Neural progenitor cell (in vitro differentiated cells): ENCODE measurements at regions not wholly inside any gene's neighbourhood (a gene's known extent, or its start where the extent isn't known, plus 50 kb on each side); places are given as distances from the start of the nearest gene placed in this dataset.

Experiments
- EZH2 ChIP-seq: fragments of 200-600 bp; sonication (generic); IDR thresholded peaks from 2 replicates; pipeline ENCODE4 v1.6.1; 2017; ENCODE audit warnings: antibody characterized with exemption, mild to moderate bottlenecking, moderate library complexity
- EZH2phosphoT487 ChIP-seq: fragments of 200-600 bp; sonication (generic); IDR thresholded peaks from 2 replicates; pipeline ENCODE4 v1.6.1; 2017; ENCODE audit warnings: antibody characterized with exemption
- TF ChIP-seq, protein P1 (sequence below): fragments of 200-600 bp; sonication (generic); IDR thresholded peaks from 2 replicates; pipeline ENCODE4 v1.5.1; 2017; ENCODE audit warnings: antibody characterized with exemption, mild to moderate bottlenecking

DNA sequence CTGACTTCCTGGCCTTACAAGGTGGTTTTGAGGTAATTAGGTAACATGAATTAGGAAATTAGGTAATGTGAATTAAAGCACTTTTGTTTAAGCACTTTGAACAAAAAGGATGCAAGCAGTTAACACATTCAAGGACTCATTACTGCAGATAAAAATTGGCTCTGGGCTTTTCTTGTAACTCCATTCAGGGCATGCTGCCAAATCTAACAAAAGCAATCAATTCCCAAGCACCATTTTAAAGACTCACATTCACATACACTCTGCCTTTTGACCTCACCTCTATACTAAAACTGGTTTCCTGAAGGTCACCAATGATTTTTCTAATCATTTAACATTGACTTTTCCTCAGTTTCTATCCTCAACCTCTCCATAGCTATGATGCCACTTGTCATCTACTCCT, 251.2 kb upstream of the RHOBTB1 start:
- TF ChIP-seq, protein P1, sequence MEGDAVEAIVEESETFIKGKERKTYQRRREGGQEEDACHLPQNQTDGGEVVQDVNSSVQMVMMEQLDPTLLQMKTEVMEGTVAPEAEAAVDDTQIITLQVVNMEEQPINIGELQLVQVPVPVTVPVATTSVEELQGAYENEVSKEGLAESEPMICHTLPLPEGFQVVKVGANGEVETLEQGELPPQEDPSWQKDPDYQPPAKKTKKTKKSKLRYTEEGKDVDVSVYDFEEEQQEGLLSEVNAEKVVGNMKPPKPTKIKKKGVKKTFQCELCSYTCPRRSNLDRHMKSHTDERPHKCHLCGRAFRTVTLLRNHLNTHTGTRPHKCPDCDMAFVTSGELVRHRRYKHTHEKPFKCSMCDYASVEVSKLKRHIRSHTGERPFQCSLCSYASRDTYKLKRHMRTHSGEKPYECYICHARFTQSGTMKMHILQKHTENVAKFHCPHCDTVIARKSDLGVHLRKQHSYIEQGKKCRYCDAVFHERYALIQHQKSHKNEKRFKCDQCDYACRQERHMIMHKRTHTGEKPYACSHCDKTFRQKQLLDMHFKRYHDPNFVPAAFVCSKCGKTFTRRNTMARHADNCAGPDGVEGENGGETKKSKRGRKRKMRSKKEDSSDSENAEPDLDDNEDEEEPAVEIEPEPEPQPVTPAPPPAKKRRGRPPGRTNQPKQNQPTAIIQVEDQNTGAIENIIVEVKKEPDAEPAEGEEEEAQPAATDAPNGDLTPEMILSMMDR = no peak
- no peak for TF ChIP-seq EZH2phosphoT487
- no peak for TF ChIP-seq EZH2
